ENCODE measurements at regions not wholly inside any gene's neighbourhood (a gene's known extent, or its start where the extent isn't known, plus 50 kb on each side); places are given as distances from the start of the nearest gene placed in this dataset.

DNA sequence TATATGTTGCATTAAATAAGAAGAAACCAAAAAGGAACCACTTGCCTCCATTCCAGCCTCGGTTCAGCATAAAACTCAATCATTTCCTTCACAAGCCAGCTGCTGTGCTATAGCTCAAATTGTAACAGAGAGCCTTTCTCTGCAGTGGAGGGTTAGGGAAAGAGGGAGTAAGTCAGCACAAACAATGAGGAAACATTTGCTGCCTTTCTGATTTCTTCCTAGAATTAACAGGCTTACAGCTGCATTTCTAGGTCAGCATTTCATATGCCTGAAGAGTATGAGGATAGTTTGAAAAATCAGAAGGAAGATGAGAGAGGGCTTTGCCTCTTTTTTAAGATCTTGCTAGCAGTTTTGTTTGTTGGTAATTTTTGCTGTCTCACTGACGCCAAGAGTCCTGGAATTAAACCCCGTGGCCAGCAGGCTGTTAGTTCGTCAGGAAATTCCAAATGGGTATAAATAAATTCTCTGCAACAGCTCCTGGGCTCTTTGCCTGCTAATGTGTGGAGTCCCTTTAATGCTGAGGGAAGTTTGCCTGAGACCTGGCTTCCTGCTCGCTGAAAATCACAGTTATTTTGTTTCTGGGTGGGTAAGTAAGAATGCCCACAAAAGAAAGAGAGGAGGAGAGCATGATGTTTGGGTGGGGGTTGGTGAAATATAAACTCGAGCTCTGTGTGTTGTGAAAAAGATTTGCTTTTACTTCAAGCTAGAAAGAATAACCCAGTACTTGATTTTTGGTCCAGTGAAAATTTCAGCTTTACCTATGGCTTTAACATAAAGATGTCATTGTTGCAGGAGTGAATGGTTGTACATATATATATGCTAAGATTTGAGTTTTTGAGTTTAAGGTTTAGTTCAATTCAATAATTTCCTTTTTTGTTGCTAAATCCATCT is 148.1 kb upstream of the DMRT1 start:
- H3K27ac ChIP-seq, result peak overlapping the region; percentile 17 to 81 (median 52)
- WGBS, 2 donors, result 30 to 45% methylated on average over 6 of the region's 6 CpGs
- H3K36me3 ChIP-seq (replicated peaks in 1 of 2; ENCODE audit: insufficient read depth in 1 of 2, low read depth in 2 of 2), result no peaks in the 10 kb centered on the region
- DNase-seq (peak in 3 of 4 donors; percentile 42 to 45 (median 42)), ATAC-seq (peak; percentile 65)
- H3K4me1 ChIP-seq, result peaks cover 16% of the 10 kb centered on the region
- H3K27me3 ChIP-seq, result no peaks in the 10 kb centered on the region
- no peaks in the 10 kb centered on the region for H3K9me3 ChIP-seq
- intact Hi-C loops (cut with DNase I), result no loop called here
- no peak overlapping the region for H3K4me3 ChIP-seq
- no peak for TF ChIP-seq CTCF (IDR thresholded peaks at IDR 0.05)
- TF ChIP-seq POLR2A (IDR thresholded peaks at IDR 0.05), result no peak

DNA sequence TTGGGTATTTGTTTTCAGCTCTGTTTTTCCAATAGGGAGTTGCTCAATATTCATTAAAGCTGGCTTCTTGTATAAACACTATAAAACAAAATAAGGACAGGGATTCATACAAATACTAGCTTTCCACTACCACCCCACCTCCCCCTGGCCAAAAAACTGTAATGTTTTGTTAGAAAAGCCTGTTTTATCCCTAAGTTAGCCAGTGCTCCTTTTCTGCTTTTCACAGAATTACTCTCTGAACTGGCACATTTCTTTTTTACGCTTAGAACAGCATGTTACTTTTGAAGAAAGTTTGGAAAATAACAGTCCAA is 147.4 kb upstream of the DMRT1 start:
- ATAC-seq (peak; percentile 4), DNase-seq (no peak)
- no peak overlapping the region for H3K4me3 ChIP-seq
- no peaks in the 10 kb centered on the region for H3K27me3 ChIP-seq
- WGBS, 2 donors, result 69 to 83% methylated on average over 1 of the region's 1 CpG
- no peaks in the 10 kb centered on the region for H3K9me3 ChIP-seq
- intact Hi-C loops (cut with DNase I), result no loop called here
- no peaks in the 10 kb centered on the region for H3K36me3 ChIP-seq (replicated peaks in 1 of 2; ENCODE audit: insufficient read depth in 1 of 2, low read depth in 2 of 2)
- peaks cover 16% of the 10 kb centered on the region for H3K4me1 ChIP-seq
- peak overlapping the region in 3 of 4 donors; percentile 43 to 81 (median 61) for H3K27ac ChIP-seq
- TF ChIP-seq POLR2A (IDR thresholded peaks at IDR 0.05), result no peak
- no peak for TF ChIP-seq CTCF (IDR thresholded peaks at IDR 0.05)

- WGBS, 2 donors, result 57 to 67% methylated on average over 8 of the region's 8 CpGs
- no peak overlapping the region for H3K4me3 ChIP-seq
- peaks cover 16% of the 10 kb centered on the region for H3K4me1 ChIP-seq
- H3K36me3 ChIP-seq (replicated peaks in 1 of 2; ENCODE audit: insufficient read depth in 1 of 2, low read depth in 2 of 2), result no peaks in the 10 kb centered on the region
- intact Hi-C loops (cut with DNase I), result no loop called here
- H3K9me3 ChIP-seq, result no peaks in the 10 kb centered on the region
- no peaks in the 10 kb centered on the region for H3K27me3 ChIP-seq
- H3K27ac ChIP-seq, result peak overlapping the region in 3 of 4 donors; percentile 43 to 81 (median 61)
- DNase-seq (no peak), ATAC-seq (peak; percentile 26)
- TF ChIP-seq CTCF (IDR thresholded peaks at IDR 0.05) (no peak), POLR2A (IDR thresholded peaks at IDR 0.05) (no peak)
Measured at GRCh38 chr9:694403-695154, 146.9 kb upstream of the DMRT1 start.

DNA sequence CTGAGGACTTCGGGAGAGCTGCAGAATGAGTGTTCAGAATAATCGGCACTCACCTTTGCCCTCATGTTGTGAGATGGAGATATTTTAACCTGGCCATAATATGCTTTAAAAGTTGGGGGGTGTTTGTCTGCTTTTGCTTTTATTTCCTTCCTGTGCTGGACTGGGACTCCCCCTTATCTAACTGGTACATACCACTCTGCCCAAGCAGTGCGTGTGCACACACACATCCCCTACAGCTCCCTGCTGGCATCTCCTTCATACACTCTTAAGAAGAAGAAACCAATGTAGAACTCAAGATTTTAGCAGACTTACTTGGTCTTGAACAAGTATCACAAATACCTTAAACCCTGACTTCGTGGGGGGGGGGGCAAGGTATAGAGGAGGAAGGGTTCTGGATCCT is 146.2 kb upstream of the DMRT1 start:
- intact Hi-C loops (cut with DNase I), result no loop called here

More for the DNA sequence above, 146.2 kb upstream of the DMRT1 start:
- peaks cover 16% of the 10 kb centered on the region for H3K4me1 ChIP-seq
- no peaks in the 10 kb centered on the region for H3K36me3 ChIP-seq (replicated peaks in 1 of 2; ENCODE audit: insufficient read depth in 1 of 2, low read depth in 2 of 2)
- no peaks in the 10 kb centered on the region for H3K27me3 ChIP-seq
- TF ChIP-seq CTCF (IDR thresholded peaks at IDR 0.05) (no peak), POLR2A (IDR thresholded peaks at IDR 0.05) (no peak)
- no peak for ATAC-seq
- WGBS, 2 donors, result 58 to 68% methylated on average over 4 of the region's 4 CpGs
- no peak overlapping the region for H3K4me3 ChIP-seq
- DNase-seq, result no peak
- H3K27ac ChIP-seq, result peak overlapping the region in 3 of 4 donors; percentile 19 to 81 (median 61)
- no peaks in the 10 kb centered on the region for H3K9me3 ChIP-seq

Data from body of pancreas (tissue), 4 donors.